CD4-positive, CD25-positive, alpha-beta regulatory T cell (primary cell): ENCODE measurements at regions not wholly inside any gene's neighbourhood (a gene's known extent, or its start where the extent isn't known, plus 50 kb on each side); places are given as distances from the start of the nearest gene placed in this dataset.
"Not testable (repeated sequence)": the region's sequence is repeated elsewhere in the genome, so short reads cannot be mapped to it uniquely, and the experiment has no call there.

ENCODE experiments used
- ATAC-seq, 2 donors: fragments of 150-1000 bp; cut with Tn5 transposase; one replicate each; pipeline ENCODE4 v1.10.0; 2021; ENCODE audit warnings: low read depth in 2 of 2, moderate number of reproducible peaks in 2 of 2, moderate library complexity in 1 of 2
- DNase-seq, 3 donors: peaks; one replicate each; pipeline versions ENCODE4 v3.0.0 to v3.0.0-alpha.2; 2012 to 2022; ENCODE audit warnings: mixed read lengths in 1 of 3
- H3K27ac ChIP-seq: one replicate; pipeline ENCODE4 v1.7.0; 2013; ENCODE audit warnings: mild to moderate bottlenecking, low read length; ENCODE audit not compliant: insufficient read depth, poor library complexity, severe bottlenecking
- H3K27me3 ChIP-seq: one replicate; pipeline ENCODE4 v1.7.0; 2013; ENCODE audit warnings: low read length; ENCODE audit not compliant: control insufficient read depth, insufficient read depth
- H3K36me3 ChIP-seq: one replicate; pipeline ENCODE4 v1.7.0; 2013; ENCODE audit warnings: mild to moderate bottlenecking, low read length, moderate library complexity; ENCODE audit not compliant: control insufficient read depth, insufficient read depth
- H3K4me1 ChIP-seq: 2 replicates; pipeline ENCODE4 v1.7.0; 2013; ENCODE audit warnings: mild to moderate bottlenecking, low read length; ENCODE audit not compliant: insufficient read depth, control insufficient read depth, poor library complexity, severe bottlenecking
- H3K4me3 ChIP-seq: one replicate; pipeline ENCODE4 v1.7.0; 2013; ENCODE audit warnings: low read depth, mild to moderate bottlenecking, low read length, moderate library complexity
- H3K9me3 ChIP-seq, 2 experiments: 1 replicate in 1 of 2; 2 replicates in 1 of 2; pipeline ENCODE4 v1.7.0; 2013; ENCODE audit warnings: low read length in 2 of 2, mild to moderate bottlenecking in 1 of 2, moderate library complexity in 1 of 2; ENCODE audit not compliant: control insufficient read depth in 2 of 2
- H3K27ac Mint-ChIP-seq, 3 donors: one replicate each; pipeline ENCODE4 v1.8.0; 2020 to 2022; ENCODE audit warnings: mild to moderate bottlenecking in 3 of 3, mixed read lengths in 3 of 3, moderate library complexity in 2 of 3
- H3K27me3 Mint-ChIP-seq: one replicate; pipeline ENCODE4 v1.8.0; 2022; ENCODE audit warnings: mild to moderate bottlenecking, mixed read lengths
- H3K36me3 Mint-ChIP-seq: one replicate; pipeline ENCODE4 v1.8.0; 2020; ENCODE audit warnings: mixed read lengths
- H3K4me1 Mint-ChIP-seq, 4 donors: one replicate each; pipeline ENCODE4 v1.8.0; 2020 to 2022; ENCODE audit warnings: mixed read lengths in 4 of 4, mild to moderate bottlenecking in 1 of 4
- H3K4me3 Mint-ChIP-seq, 4 donors: one replicate each; pipeline ENCODE4 v1.8.0; 2020 to 2022; ENCODE audit warnings: mild to moderate bottlenecking in 4 of 4, mixed read lengths in 4 of 4, moderate library complexity in 3 of 4
- H3K9me3 Mint-ChIP-seq, 7 donors: one replicate each; pipeline ENCODE4 v1.8.0; 2020 to 2022; ENCODE audit warnings: mixed read lengths in 7 of 7, mild to moderate bottlenecking in 3 of 7, moderate library complexity in 2 of 7

GRCh38 chr3:10644189-10644588 lies 138.8 kb upstream of the ATP2B2 start:
- H3K27me3 Mint-ChIP-seq, result peaks cover 14% of the 10 kb centered on the region
- no peak for ATAC-seq
- DNase-seq, result no peak
- H3K36me3 Mint-ChIP-seq, result no peaks in the 10 kb centered on the region
- no peaks in the 10 kb centered on the region for H3K36me3 ChIP-seq
- H3K4me1 Mint-ChIP-seq, result no peaks in the 10 kb centered on the region
- no peak overlapping the region for H3K4me3 ChIP-seq
- H3K27me3 ChIP-seq, result peaks cover 3% of the 10 kb centered on the region
- H3K4me3 Mint-ChIP-seq, result no peak overlapping the region
- H3K9me3 Mint-ChIP-seq, result peaks cover 0 to 4% (median under 1%) of the 10 kb centered on the region in 7 donors
- H3K27ac Mint-ChIP-seq, result no peak overlapping the region
- H3K9me3 ChIP-seq, result no peaks in the 10 kb centered on the region
- no peaks in the 10 kb centered on the region for H3K4me1 ChIP-seq
- no peak overlapping the region for H3K27ac ChIP-seq

DNA sequence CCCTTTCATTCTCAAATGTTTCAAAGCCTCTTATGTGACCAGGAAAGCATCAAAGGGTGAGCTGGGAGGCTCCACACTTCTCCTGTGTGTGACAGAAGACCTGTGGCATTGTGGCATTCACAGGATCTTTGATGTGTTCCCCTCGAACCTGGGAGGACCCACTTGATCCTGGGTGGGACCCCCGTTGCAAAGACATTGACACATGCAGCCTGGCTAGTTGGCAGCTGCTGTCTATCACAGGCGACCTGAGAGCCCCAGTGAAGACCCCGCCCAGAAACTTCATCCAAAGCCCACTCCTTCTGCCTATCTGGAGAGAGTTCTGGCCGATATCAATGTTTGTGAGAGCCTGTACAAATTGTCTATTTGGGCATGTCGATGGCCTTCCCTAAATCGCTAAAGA lies 140.4 kb upstream of the ATP2B2 start:
- Mint-ChIP-seq H3K36me3 (no peaks in the 10 kb centered on the region), H3K27me3 (peaks cover 14% of the 10 kb centered on the region), H3K9me3 (peaks cover 0 to 2% (median 0%) of the 10 kb centered on the region in 7 donors), H3K4me1 (no peaks in the 10 kb centered on the region), H3K4me3 (no peak overlapping the region), H3K27ac (no peak overlapping the region)
- DNase-seq (no peak), ATAC-seq (no peak)
- peaks cover 3% of the 10 kb centered on the region for H3K27me3 ChIP-seq
- no peaks in the 10 kb centered on the region for H3K9me3 ChIP-seq
- no peak overlapping the region for H3K4me3 ChIP-seq
- no peaks in the 10 kb centered on the region for H3K4me1 ChIP-seq
- H3K27ac ChIP-seq, result no peak overlapping the region
- H3K36me3 ChIP-seq, result no peaks in the 10 kb centered on the region

DNA sequence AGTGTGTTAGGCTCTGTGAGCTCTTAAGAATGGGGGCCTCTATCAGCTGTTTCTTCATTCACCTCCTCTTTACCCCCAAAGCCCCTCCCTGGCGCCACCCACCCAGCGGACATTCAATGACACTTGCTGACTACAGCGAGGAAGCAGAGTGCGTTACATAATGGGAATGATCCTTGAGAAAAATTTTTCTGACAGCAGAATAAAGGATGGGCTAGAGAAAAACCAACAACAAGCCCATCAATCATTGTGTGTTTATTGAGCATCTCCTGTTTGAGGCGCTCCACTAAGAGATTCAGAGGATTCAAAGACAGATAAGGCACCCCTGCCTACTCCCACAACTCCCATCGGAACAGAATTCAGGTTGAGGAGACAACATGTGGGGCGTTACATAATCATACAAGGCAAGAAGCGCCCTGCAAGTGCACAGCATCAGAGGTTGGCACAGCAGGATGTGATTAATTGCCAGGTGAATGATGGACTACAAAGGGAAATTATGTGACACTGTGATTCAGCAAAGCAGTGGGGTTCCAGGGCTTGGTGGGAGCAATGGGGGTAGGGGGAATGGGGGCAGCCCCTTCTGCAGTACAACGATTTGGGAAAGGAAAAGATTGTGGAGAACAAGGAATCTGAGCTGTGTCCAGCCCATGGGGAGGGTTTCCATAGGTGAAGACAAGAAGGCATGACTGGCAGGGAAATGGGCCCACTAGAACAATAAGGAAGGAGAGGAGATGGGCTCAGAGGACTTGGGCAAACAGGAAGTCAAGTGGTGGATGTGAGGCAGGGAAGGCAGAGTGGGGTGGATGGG lies 141.3 kb upstream of the ATP2B2 start:
- DNase-seq (no peak), ATAC-seq (no peak)
- H3K27ac ChIP-seq, result no peak overlapping the region
- Mint-ChIP-seq H3K4me1 (no peaks in the 10 kb centered on the region), H3K27ac (no peak overlapping the region), H3K27me3 (peaks cover 13% of the 10 kb centered on the region), H3K9me3 (peaks cover 0 to 5% (median 0%) of the 10 kb centered on the region in 7 donors), H3K36me3 (no peaks in the 10 kb centered on the region), H3K4me3 (no peak overlapping the region)
- no peaks in the 10 kb centered on the region for H3K9me3 ChIP-seq
- H3K27me3 ChIP-seq, result no peaks in the 10 kb centered on the region
- H3K4me3 ChIP-seq, result no peak overlapping the region
- no peaks in the 10 kb centered on the region for H3K36me3 ChIP-seq
- no peaks in the 10 kb centered on the region for H3K4me1 ChIP-seq

DNA sequence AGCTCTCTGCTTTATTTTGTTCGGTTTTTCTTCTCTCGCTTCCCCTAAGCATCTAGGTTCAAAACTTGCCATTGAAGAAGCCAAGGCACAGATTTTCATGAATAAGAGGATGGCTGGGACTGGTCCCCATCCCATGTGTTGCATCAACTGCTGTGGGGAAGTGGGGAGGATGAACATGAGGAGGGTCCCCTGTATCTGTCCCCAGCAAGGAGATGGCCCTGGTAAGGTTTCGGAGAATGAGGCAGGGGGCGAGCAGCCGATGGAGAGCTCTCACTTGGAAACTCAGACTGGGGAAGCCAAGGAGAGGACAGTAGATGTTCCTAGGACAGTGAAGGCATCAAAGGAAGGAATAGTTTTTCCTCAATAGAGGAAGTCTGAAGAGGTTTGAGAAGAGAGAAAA lies 142.0 kb upstream of the ATP2B2 start:
- no peaks in the 10 kb centered on the region for H3K4me1 ChIP-seq
- DNase-seq (no peak), ATAC-seq (no peak)
- H3K4me3 ChIP-seq, result no peak overlapping the region
- no peaks in the 10 kb centered on the region for H3K27me3 ChIP-seq
- Mint-ChIP-seq H3K4me1 (no peaks in the 10 kb centered on the region), H3K4me3 (no peak overlapping the region), H3K27me3 (peaks cover 10% of the 10 kb centered on the region), H3K9me3 (peaks cover 0 to 5% (median 0%) of the 10 kb centered on the region in 7 donors), H3K27ac (no peak overlapping the region), H3K36me3 (no peaks in the 10 kb centered on the region)
- no peak overlapping the region for H3K27ac ChIP-seq
- H3K9me3 ChIP-seq, result no peaks in the 10 kb centered on the region
- H3K36me3 ChIP-seq, result no peaks in the 10 kb centered on the region

GRCh38 chr3:10648181-10648580 lies 142.8 kb upstream of the ATP2B2 start:
- H3K9me3 Mint-ChIP-seq, result peaks cover 0 to 5% (median 0%) of the 10 kb centered on the region in 7 donors
- peaks cover 10% of the 10 kb centered on the region for H3K27me3 Mint-ChIP-seq
- H3K27ac ChIP-seq, result no peak overlapping the region
- H3K27me3 ChIP-seq, result no peaks in the 10 kb centered on the region
- H3K4me1 Mint-ChIP-seq, result no peaks in the 10 kb centered on the region
- no peaks in the 10 kb centered on the region for H3K4me1 ChIP-seq
- no peaks in the 10 kb centered on the region for H3K9me3 ChIP-seq
- no peaks in the 10 kb centered on the region for H3K36me3 ChIP-seq
- no peak overlapping the region for H3K27ac Mint-ChIP-seq
- no peaks in the 10 kb centered on the region for H3K36me3 Mint-ChIP-seq
- no peak overlapping the region for H3K4me3 ChIP-seq
- no peak for ATAC-seq
- DNase-seq, result no peak
- no peak overlapping the region for H3K4me3 Mint-ChIP-seq

- not testable (repeated sequence) for H3K4me3 Mint-ChIP-seq, H3K27me3 Mint-ChIP-seq, ATAC-seq, H3K4me3 ChIP-seq, H3K4me1 Mint-ChIP-seq, H3K36me3 Mint-ChIP-seq, DNase-seq, H3K27me3 ChIP-seq, H3K9me3 ChIP-seq, H3K4me1 ChIP-seq, H3K27ac ChIP-seq, H3K9me3 Mint-ChIP-seq, H3K27ac Mint-ChIP-seq, H3K36me3 ChIP-seq
Measured at GRCh38 chr3:10649463-10649862, 144.1 kb upstream of the ATP2B2 start.

GRCh38 chr3:10651506-10651905 lies 146.1 kb upstream of the ATP2B2 start:
- H3K4me3 Mint-ChIP-seq, result no peak overlapping the region
- peaks cover 0 to 5% (median 0%) of the 10 kb centered on the region in 7 donors for H3K9me3 Mint-ChIP-seq
- H3K27ac Mint-ChIP-seq, result no peak overlapping the region
- ATAC-seq (no peak), DNase-seq (no peak)
- no peak overlapping the region for H3K4me3 ChIP-seq
- H3K27me3 ChIP-seq, result no peaks in the 10 kb centered on the region
- peaks cover 5% of the 10 kb centered on the region for H3K27me3 Mint-ChIP-seq
- no peaks in the 10 kb centered on the region for H3K36me3 Mint-ChIP-seq
- H3K4me1 ChIP-seq, result no peaks in the 10 kb centered on the region
- H3K27ac ChIP-seq, result no peak overlapping the region
- no peaks in the 10 kb centered on the region for H3K9me3 ChIP-seq
- H3K4me1 Mint-ChIP-seq, result no peaks in the 10 kb centered on the region
- no peaks in the 10 kb centered on the region for H3K36me3 ChIP-seq

DNA sequence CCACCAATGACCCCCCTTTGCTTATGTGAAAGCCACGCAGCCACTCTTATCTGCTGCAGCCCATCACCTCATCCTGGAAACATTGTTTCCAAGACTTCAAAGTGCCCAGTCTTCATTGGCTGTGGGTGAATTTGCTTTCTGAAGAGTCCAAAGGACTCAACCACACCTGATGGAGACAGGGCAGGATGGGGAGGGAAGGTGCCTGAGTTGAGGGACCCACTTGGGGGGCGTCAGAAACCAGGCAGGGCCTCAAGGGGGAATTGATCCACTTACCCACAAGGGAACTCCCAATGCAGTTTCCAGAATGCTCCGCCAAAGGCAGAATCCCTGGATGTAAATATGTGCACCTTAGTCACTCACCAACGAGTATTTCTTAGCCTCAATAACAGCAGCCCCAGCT lies 147.9 kb upstream of the ATP2B2 start:
- H3K27ac ChIP-seq, result no peak overlapping the region
- H3K4me3 Mint-ChIP-seq, result no peak overlapping the region
- H3K9me3 ChIP-seq, result no peaks in the 10 kb centered on the region
- no peaks in the 10 kb centered on the region for H3K4me1 Mint-ChIP-seq
- H3K27ac Mint-ChIP-seq, result no peak overlapping the region
- peaks cover 0 to 11% (median 0%) of the 10 kb centered on the region in 7 donors for H3K9me3 Mint-ChIP-seq
- ATAC-seq, result no peak
- H3K4me3 ChIP-seq, result no peak overlapping the region
- no peaks in the 10 kb centered on the region for H3K36me3 Mint-ChIP-seq
- peaks cover 5% of the 10 kb centered on the region for H3K27me3 Mint-ChIP-seq
- DNase-seq, result no peak
- H3K27me3 ChIP-seq, result peaks cover 3% of the 10 kb centered on the region
- no peaks in the 10 kb centered on the region for H3K36me3 ChIP-seq
- H3K4me1 ChIP-seq, result no peaks in the 10 kb centered on the region
